Urothelium cell line (cell line): ENCODE measurements at regions not wholly inside any gene's neighbourhood (a gene's known extent, or its start where the extent isn't known, plus 50 kb on each side); places are given as distances from the start of the nearest gene placed in this dataset.

ENCODE experiments used
- DNase-seq: peaks from one replicate; pipeline ENCODE4 v3.0.0; 2011; ENCODE audit warnings: low spot score, mixed read lengths
- FAIRE-seq: peaks from 2 replicates; lab custom pipeline; 2011; peaks lifted over from hg19 to GRCh38; lab: Jason Lieb, UNC

DNA sequence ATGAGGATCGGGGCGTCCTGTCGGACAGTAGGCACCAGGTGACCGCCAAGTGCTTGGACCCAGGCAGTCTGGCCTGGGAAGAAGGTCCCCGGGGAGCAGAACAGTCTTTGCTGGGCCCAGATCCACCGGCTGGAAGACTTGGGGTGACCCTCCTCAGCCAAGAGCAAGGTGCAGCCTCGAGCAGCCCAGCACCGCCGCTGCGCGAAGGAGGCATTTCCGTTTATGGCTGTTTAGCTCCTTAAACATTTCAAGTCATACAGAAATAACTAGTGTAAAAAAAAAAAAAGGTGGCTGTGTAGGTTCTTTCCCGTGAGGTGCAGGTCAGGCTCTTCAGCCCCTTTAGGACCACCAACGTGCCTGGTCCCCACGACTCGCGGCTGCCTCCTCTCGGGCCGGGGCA is 370.2 kb downstream of the CMPK2 start:
- no peak for DNase-seq
- FAIRE-seq: no peak

DNA sequence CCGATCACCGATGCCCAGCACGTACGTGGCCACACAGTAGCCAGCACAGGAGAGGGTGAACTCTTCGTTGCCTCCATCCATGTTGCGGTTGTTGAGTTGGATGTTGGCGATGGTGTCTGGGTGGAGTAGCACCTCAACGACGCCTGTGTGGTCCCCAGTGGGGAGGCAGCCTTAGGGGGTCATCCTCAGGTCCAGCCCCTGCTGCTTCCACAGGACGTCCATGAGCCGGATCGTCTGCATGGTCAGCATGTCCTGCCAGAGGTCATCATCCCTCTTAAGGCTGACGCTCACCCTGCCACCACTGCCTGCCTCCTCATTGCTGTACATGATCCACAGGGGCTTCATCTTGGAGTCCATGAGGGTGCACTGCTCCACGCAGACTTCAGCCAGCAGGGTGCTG is 369.3 kb downstream of the CMPK2 start:
- DNase-seq: no peak

DNA sequence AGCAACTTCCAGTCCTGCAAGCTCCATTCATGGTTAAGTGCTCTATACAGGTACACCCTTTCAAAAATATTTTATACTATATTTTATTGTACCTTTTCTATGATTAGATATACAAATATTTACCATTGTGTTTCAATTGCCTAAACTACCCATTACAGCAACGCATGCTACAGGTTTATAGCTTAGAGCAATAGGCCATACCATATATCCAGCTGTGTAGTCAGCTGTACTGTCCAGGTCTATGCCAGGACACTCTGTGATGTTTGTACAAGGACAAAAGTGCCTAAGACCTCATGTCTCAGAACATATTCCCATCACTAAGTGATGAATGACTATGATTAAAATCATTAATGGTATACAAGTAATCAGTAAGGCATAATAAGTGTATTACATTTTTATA is 368.7 kb downstream of the CMPK2 start:
- DNase-seq: no peak
- FAIRE-seq: no peak

More for the DNA sequence above, 369.3 kb downstream of the CMPK2 start:
- FAIRE-seq: no peak

DNA sequence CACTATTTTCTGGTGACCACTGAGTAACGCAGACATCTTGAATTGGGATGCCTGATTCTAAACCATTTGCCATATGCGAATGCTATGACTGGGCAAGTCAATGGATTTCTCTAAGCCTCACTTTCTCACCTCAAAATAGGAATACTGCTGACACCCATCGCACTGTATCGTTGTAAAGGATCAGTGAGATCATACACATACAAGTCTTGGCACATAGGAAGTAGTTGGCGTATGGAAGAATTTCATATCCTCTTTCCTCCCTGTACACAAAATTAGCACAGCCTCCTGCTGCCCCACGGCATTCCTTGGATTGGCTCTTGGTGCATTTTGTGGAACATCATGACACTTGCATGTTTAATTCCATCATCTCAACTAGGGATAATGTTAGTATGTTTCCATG is 366.9 kb downstream of the CMPK2 start:
- FAIRE-seq (no peak), DNase-seq (no peak)

DNA sequence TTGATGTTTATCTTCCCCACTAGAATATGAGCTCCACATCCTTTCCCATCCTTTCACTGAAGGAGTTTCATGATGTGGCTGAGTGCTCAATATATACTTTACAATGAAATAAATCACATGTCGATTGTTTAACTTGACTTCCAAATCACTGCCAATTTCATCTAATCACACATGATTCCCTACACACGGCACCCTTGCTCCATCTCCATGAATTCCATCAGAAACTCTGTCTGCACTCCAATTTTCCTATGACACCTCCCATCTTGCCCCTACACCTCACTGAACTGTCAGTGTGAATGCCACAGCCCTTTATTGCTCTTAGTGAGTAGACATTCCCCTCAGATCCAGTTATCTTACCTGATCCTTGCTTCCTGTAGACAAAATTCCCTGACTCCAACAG is 366.0 kb downstream of the CMPK2 start:
- FAIRE-seq: no peak
- DNase-seq: no peak

DNA sequence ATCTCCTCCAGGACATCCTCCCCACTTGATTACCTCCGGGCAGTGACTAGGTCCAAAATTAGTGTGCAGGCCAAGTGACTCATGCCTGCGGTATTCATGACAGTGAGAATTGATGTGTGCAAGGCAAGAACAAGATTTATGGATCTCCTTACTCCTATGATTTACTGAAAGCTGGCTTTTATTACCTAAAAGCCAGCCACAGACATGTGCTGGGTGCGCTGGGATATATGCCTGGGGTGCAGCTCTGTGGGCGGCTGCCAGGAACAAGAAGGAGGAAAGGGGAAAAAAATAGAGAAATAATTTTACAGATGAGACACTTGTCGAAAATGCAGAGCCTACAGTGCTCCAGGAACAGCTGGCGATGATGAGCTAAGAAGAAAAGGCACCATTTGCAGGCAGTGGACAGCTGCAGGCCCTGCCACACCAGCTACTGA is 359.3 kb downstream of the CMPK2 start:
- DNase-seq: peak; percentile 75
- FAIRE-seq: no peak

DNA sequence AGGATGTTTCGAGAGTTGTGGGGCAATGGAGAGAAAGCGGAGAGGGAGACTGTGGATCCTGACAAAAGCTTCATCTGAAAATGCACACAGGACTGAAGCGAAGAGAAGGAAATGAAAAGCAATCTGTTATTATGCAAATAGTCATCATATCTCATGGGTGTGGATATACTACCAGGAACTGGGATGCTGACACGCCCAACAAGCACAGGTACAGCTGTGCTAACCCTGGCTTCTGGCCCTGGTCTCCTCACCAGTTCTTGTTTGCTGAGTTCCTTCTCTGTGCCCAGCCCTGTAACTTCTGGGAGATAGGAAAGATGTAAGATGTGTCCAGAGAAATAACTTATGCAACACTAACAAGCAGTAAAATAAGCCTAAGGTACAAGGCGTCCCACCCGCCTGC is 358.8 kb downstream of the CMPK2 start:
- FAIRE-seq (no peak), DNase-seq (no peak)

DNA sequence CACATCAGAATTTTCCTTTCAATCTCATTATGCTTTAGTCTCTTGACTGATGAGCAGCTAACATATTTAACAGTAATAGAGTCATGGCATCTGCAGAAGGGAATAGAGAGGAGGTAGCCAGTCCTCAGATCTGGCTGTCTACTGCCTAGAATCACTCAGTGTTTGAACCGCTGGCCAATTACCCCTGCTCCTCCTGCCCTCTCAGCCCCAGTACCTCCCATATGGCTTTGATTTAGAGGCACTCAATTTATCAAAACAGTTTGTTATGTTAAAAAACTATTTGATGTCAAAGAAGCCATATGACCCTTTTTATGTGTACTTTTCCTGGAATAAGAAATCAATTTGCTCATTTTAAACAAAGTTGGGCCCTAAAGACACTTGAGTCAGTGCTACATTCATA is 355.2 kb downstream of the CMPK2 start:
- no peak for DNase-seq
- no peak for FAIRE-seq

DNA sequence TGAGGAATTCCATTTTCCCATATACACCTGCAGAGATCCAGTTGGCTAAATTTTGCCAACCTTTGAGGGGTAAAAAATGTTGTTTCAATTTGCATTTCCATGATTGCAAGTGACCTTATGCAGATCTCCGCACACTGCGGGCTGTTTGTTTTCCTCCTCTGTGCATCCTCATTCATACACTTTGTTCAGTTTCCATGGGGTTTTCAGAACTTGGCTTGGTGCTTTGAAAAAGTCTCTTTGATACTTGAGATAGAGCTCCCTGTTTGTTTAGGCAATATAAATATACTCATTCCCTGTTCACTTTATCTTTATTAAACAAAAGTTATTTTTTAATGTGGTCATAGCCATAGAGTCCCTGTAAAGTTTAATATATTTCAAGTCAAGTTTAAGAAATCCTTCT is 353.1 kb downstream of the CMPK2 start:
- no peak for DNase-seq
- FAIRE-seq: no peak

DNA sequence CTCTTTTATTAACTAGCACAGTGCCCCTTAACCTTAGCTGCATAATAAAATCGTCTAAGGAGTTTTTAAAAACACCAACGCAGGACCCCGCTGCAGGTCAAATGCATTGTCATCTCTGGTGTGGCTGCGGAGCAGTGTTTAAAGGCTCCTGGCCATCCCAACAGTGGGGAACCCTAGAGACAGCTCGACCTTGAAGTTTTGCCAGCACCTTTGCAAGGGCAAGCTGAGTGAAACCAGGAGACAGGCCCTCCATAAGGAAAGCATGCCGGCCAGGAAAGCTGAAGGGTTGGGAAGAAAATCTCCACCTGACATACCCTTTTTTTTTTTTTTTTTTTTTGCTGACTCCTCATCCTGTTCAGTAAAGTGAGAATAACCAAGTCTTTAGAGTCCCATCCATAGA is 349.0 kb downstream of the CMPK2 start:
- FAIRE-seq (no peak), DNase-seq (no peak)

DNA sequence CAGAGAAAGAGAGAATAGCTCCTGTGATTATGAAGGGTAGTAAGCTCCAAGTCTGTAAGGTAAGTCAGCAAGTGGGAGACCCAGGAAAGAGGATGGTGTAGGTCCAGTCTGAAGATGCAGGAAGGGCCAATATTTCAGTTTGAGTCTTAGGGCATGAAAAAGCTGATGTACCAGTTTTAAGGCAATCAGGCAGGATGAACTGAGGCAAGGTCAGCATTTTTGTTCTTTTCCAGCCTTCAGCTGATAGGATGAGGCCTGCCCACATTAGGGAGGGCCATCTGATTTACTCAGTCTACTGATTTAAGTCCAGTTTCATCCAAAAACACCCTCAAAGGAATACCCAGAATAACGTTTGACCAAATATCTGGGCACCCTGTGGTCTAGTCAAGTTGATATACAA is 347.3 kb downstream of the CMPK2 start:
- DNase-seq (no peak), FAIRE-seq (no peak)

DNA sequence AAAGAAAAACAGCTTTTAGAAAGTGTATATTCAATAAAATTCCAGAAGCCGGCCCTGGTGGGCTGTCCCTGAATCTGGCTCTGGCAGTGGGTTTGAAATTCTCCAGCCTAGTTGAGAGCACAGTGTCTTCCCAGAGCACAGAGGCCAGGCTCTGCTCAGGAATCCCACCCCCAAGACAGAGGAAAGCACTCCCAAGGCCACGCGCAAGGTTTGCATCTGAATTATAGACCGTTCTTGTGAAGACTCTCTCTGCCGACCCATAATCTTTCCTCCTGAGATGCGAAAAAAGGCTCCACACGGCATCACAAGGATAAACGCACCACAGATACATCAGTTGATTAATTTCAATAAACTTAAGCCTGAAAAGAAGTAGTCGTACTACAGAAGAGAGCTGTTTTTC is 342.2 kb downstream of the CMPK2 start:
- FAIRE-seq: no peak
- DNase-seq: no peak

DNA sequence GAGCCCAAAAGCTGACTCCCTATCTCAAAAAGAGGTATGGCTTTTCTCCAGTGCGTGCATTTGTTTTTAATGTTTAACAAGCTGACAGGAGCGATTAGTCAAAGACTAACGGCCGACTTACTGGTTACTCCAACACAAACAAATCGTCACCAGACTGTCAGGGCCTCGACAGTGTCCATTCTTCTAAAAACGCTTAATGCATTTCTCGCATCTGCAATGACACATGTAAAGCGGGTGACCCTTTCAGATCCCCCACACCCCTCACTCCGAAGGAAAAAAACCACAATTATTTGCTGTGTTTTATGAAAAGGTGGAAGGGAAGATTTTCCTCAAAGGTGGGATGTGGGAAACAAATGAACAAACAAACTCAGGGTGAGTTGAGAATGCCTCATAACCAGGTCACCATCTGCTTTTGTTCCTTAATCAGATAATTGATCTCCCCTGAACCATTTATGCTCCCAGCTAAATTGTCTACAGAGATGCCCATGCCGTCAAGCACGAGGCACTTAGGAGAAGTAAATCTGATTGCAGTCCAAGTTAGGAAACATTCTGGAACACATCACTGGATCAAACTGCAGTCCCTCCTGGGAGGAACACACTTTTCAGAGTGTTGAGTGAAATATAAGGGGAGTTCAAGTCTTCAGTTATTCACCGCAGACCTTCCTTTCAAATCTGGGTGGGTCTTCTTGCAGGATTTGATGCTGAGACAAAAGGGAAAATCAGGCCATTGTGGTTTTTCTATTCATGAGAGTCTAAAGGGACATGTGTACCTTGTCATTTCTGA is 340.8 kb downstream of the CMPK2 start:
- DNase-seq: no peak
- FAIRE-seq: no peak

DNA sequence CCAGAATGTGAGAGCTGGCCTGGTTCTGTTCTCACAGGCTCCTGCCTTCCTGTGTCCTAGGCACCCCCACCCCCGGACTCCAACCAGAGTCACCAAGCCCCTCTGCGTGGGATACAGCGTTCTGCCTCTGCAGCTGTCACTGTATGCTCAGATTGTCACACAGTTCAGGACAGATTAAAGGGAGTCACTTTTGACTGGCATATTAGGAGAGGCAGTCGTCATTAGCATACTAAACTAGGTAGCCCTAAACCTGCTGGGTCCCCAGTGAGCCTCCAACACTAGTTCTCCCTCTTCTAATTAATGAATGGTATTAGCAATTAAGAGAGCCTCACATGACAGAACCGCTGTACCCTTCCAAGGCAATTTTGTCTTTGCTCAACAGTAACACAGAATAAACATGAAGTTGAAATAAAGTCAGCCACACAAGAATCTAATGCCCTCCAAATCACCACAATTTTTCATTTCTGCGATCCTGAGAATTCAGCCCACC is 340.2 kb downstream of the CMPK2 start:
- no peak for DNase-seq
- no peak for FAIRE-seq

DNA sequence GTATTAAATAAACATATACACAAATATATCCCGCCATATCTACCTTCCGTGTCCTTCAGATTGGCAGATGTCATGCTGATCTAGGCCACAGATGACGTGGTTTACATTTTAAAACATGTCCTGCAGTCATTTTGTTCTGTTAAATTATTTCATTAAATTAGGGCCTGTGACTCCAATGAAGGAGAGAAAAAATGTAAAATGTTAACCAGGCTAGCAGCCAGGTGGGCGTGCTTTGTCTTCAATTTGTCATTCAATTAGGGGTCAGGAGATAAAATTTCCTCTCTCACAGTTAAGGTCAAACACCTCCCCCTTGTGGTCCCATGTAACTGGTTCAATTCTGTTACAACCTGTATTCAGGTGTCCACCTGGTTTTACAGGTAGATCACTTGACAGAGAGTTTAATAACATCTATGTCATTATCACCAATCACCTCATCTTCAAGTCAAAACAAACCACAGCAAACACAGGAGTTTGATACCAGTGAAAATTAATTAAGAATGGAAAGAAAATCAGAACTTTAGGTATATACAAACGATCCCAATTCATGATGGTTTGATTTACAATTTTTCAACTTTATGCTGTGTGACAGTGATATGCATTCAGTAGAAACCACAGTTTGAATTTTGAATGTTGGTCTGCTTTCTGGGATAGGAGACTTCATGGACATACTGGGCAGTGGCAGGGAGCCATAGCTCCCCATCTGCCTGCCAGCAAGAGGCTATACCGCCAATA is 339.4 kb downstream of the CMPK2 start:
- FAIRE-seq (no peak), DNase-seq (peak; percentile 15)

DNA sequence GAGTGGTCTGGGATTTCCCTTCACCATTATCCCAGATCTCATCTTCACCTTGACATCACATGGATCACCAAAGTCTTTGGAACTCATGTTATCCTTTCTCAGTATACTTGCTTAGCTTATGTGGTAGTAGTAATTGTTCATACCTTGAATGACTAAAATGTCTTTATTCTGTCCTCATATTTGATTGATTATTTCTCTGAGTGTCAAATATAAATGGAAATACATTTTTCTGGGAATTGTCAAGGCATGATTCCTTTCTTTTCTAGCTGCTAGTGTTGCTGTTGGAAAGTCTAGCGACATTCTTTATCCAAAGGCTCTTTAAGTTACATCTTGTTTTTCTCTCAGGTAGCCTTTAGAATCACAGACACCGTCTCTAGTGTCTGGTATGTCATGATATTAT is 334.4 kb downstream of the CMPK2 start:
- FAIRE-seq (no peak), DNase-seq (no peak)

DNA sequence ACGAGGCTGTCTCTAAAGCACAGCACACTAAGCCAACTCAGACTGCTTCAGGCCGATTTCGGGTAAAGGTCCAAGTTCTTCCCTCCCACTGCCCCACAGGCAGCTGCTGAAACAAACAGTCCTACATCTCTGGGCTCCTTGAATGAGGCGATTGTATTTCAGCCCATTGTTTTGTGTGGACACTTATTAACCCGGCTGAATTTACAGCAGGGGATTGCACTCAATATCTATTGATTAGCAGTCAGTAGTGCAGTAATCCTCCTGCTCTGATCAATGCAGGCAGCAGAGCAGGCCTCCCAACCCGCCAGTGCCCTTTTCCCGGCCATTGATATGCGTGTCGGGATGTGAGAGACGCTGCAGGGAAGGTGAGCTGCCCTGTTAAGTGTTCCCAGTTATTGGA is 330.1 kb downstream of the CMPK2 start:
- FAIRE-seq (no peak), DNase-seq (no peak)

DNA sequence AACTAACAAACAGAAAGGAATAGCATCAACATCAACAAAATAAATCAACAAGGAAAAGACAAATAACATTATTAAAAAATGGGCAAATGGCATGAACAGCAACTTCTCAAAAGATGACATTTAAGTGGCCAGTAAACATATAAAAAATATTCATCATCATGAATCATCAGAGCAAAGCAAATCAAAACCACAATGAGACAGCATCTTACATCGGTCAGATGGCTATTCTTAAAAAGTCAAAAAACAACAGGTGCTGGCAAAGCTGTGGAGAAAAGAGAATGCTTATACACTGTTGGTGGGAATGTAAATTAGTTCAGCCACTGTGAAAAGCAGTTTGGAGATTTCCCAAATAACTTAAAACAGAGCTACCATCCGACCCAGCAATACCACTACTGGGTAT is 327.1 kb downstream of the CMPK2 start:
- no peak for DNase-seq
- FAIRE-seq: no peak

DNA sequence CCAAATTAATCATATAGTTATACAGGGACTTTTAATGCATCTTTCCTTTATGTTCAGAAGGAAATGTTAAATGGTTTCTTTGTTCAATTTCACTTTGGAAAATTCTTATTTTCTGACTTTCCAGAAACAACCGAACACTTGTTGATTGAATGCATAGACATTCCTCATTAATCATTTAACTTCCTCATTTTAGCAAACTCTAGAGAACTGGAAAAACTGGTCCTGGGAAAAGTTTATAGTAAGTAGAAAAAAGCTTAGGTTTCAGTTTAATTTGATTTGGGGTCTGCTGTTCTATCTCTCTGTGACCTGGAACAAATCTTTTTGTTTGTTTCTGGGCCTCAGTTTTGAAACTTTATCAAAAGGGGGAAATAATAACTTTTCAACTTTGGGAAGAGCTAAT is 320.4 kb downstream of the CMPK2 start:
- no peak for FAIRE-seq

DNA sequence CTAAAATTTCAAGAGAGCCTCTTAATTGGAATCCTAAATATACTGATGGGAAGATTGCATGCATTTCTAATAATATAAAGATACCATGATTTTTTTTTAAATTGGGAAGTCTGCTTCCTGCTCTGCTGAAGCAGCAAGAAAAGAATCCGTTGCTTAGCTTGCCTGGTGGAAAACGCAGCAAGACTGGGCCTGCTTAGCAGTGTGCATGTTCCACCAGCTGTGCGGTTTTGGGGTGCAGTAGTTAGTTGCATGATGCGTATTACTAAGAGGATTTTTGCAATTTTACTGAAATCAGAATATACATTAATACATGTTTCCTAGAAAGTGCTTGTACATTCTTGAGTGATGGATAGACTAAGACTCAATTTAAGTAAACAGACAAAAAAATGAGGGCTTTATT is 319.9 kb downstream of the CMPK2 start:
- no peak for DNase-seq

More for the DNA sequence above, 320.4 kb downstream of the CMPK2 start:
- no peak for DNase-seq

DNA sequence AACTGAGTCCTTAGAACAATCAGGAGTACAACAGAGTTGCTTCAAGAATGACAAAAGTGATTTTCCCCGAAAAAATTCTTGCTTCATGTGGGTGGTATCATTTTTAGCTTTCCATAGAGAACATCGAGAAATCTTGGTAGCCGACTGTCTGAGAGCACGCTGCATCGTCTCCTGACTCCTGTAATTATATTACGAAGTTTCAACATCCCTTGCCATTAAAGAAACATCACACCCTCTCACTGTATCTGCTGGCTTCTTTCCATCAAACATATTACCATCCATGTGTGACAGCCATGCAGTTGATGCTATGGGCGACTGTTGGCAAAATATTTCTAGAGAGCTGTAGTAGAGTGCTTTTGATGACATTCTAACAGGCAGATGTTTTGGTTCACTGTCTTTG is 311.2 kb downstream of the CMPK2 start:
- FAIRE-seq (no peak), DNase-seq (no peak)

More for the DNA sequence above, 319.9 kb downstream of the CMPK2 start:
- no peak for FAIRE-seq

DNA sequence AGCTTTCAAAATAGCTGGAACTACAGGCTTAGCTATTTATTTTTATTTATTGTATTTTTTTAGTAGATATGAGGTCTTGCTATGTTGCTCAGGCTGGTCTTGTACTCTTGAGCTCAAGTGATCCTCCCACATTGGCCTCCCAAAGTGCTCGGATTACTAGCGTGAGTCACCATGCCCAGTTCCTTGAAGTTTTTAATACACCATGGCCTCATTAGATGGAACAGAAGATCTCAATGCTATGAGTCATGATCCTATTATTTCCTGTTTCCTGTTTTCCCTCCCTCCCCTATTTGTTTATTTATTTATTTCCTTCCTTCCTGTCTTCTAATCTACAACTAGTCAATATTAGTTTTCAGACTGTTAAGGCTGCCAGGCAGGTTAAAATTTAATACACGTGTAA is 309.0 kb downstream of the CMPK2 start:
- DNase-seq (peak; percentile 66), FAIRE-seq (no peak)
